Mammary epithelial cell (primary cell): ENCODE measurements at regions not wholly inside any gene's neighbourhood (a gene's known extent, or its start where the extent isn't known, plus 50 kb on each side); places are given as distances from the start of the nearest gene placed in this dataset.

Experiments
- CTCF ChIP-seq, 2 donors: IDR thresholded peaks in 1 of 2; conservative IDR thresholded peaks in 1 of 2; 2 replicates each; pipeline ENCODE4 v1.5.1; 2011 to 2012; ENCODE audit warnings: inconsistent platforms in 2 of 2, low read length in 2 of 2, mild to moderate bottlenecking in 2 of 2, control low read depth in 1 of 2, low read depth in 1 of 2; ENCODE audit not compliant: insufficient read depth in 1 of 2; ENCODE audit errors: extremely low read depth in 1 of 2
- EZH2 ChIP-seq: IDR thresholded peaks from 2 replicates; pipeline ENCODE4 v1.6.1; 2012; ENCODE audit warnings: low read length, inconsistent platforms, borderline replicate concordance

- no peak for TF ChIP-seq CTCF (conservative IDR thresholded peaks at IDR 0.05 in 1 of 2, IDR thresholded peaks at IDR 0.05 in 1 of 2; ENCODE audit: extremely low read depth in 1 of 2, insufficient read depth in 1 of 2, low read depth in 1 of 2, low read length in 2 of 2)
- no peak for TF ChIP-seq EZH2
Observed at GRCh38 chr21:35414056-35414455, 365.0 kb upstream of the RUNX1 start.
